Epidermal melanocyte (primary cell): ENCODE measurements at regions not wholly inside any gene's neighbourhood (a gene's known extent, or its start where the extent isn't known, plus 50 kb on each side); places are given as distances from the start of the nearest gene placed in this dataset.

Experiments used
- DNase-seq: peaks from one replicate; pipeline ENCODE4 v3.0.0; 2011; ENCODE audit warnings: low spot score; ENCODE audit not compliant: insufficient read length

- DNase-seq: no peak
Measured at GRCh38 chr3:135788146-135788545, 177.4 kb upstream of the PPP2R3A start.

DNA sequence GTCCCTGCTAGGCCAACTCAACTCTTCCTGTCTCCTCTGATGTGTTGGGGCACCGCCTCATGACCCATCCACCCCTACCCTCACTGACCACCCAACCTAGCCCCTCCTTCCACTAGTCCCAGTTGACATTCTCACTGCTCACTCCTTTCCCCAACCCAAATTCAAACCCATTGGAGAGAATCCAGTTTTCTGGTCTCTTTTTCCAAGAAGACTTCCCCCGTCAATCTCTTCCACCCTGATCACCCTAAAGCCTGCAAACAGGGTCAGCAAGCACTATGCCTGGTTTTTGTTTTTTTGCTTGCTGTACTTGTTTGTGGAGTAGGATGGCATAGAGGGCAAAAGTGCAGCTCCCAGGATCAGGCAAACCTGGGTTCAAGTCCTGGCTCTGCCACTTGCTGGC, 176.6 kb upstream of the PPP2R3A start:
- DNase-seq: no peak

DNA sequence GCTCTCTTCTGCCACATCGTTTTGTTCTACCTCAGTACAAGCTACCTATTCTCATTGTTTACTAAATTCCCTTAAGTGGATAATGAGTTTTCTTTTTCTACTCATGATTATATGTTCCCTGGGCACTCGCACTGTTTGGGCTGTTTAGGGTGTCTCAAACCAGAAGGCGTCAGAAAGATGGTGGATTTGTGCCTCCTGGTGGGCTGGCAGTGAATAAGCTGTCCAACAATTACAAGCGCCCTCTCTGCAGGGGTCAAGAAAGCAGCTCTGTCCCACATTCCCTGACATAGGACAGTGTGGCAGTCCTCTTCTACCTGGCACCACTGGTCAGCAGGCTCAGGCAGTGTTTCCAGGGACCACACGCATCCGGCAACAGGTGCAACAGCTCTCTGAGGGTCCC, 173.4 kb upstream of the PPP2R3A start:
- no peak for DNase-seq

DNA sequence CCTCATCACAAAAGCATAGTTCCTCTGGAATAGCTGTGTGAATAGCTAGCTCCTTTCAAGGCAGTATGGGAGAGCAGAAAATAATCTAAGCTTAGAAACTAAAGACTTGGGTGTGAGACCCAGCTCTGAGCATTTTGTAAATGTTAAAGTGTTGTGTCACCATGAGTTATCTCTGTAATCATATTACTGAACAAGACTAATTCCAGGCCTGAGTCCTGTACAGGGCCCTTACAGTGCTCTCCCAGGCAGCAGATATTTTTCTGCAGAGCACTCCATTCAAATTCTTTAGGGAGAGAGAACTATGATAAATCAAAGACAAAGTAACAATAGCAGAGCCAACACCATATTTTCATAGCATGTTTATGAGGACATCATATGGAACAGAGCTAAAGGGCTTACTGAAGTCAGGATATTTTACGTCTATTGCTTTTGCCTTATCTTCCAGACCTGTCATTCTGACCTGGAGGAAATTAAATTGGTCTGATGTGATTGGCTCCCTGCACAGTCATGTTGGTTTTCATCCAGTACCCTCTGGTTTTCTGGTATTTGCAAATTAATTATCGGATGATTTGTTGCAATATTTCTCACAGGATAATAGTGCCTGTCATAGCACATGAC, 172.6 kb upstream of the PPP2R3A start:
- DNase-seq: no peak

- no peak for DNase-seq
Measured at GRCh38 chr3:135800071-135800549, 165.4 kb upstream of the PPP2R3A start.

GRCh38 chr3:135801018-135801417, 164.5 kb upstream of the PPP2R3A start:
- no peak for DNase-seq

DNA sequence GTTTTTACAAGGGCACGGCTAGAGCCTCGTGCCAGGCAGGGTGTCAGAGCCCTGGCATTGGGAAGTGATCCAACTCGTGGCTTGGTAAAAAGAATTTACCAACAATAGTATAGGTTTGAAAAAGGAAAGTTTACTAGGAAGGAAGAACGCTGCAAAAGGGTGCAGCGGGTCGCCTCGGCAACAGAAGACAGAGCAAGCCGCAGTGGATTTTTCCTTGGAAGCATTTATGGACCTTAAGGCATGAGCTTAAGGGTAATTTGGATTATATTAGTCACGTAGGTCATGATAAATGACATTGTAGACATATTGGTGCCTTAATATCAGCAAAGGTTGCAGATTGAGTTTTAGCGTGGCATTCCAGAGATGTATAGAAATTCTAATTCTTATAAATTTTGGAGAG, 163.4 kb upstream of the PPP2R3A start:
- no peak for DNase-seq

DNA sequence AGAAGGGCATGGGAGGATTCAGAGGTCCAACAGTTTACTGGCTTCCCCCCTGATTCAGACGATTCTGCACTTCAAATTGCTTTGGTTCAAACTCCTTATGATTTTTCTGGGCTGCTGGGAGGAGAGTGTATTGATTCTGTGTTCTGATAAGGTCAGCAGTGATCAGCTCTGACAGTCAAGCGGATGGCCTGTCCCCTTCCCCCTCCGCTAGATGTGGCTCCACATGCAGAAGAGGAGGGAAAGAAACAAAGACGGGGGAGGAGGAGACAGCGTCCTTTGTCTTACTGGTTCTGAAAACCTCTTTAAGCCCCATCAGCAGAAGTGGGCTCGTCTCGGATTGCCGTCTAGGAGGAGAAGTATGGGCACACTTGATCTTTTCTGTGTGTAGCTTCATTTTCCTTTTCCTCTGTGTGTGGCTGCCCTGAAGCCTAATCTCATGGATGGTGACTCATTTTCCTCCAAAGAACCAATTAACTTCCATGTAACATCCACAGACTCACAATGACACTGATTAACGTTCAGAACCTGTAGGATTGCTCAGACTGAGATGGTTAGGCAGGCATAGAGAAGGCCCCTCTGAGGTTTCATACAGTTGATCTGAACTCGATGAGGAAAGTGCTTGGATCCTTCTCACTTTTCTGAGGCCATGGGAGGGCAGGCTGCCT, 162.4 kb upstream of the PPP2R3A start:
- no peak for DNase-seq

- no peak for DNase-seq
Measured at GRCh38 chr3:135805752-135806151, 159.8 kb upstream of the PPP2R3A start.

GRCh38 chr3:135806317-135806716, 159.2 kb upstream of the PPP2R3A start:
- no peak for DNase-seq

- DNase-seq: no peak
Measured at GRCh38 chr3:135807879-135808278, 157.6 kb upstream of the PPP2R3A start.

GRCh38 chr3:135809021-135809634, 156.4 kb upstream of the PPP2R3A start:
- DNase-seq: no peak

DNA sequence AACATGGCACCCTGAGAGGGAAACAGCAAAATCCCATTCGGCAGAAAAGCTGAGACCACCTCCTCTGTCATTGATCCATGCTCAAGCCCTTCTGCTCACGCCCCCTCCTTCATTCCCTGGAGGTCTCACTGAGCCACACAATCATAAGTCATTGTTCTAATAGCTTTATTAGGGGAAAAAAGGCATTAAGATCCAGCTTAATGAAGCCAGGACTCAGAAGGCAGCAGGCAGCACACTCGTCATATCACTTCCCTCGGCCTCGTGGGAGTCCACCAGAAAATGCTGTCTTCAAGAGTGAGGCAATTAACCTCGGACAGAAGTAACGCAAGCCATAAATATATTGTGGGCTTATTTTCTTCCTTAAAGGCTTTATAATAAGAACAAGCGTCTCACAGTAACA, 153.9 kb upstream of the PPP2R3A start:
- no peak for DNase-seq

- no peak for DNase-seq
Measured at GRCh38 chr3:135812057-135812456, 153.5 kb upstream of the PPP2R3A start.

DNA sequence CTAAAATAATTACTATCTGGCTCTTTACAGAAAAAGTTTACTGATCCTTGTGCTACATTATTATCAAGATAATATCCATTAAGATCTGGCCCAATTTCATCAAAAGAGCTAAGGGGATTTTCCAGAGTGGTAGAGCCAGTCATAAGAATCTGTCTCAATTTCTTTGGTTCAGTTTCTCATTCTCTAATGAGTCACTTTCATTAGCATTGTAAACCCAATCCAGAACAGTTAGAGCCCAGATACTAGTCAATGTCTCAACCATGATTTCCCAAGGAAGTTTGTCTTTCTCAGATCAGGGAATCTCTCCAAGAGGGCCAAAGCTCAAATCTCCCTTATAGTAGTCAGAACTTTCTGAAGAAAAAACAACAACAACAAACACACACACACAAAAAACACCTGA, 131.1 kb upstream of the PPP2R3A start:
- no peak for DNase-seq

- no peak for DNase-seq
Measured at GRCh38 chr3:135837977-135838631, 127.4 kb upstream of the PPP2R3A start.

DNA sequence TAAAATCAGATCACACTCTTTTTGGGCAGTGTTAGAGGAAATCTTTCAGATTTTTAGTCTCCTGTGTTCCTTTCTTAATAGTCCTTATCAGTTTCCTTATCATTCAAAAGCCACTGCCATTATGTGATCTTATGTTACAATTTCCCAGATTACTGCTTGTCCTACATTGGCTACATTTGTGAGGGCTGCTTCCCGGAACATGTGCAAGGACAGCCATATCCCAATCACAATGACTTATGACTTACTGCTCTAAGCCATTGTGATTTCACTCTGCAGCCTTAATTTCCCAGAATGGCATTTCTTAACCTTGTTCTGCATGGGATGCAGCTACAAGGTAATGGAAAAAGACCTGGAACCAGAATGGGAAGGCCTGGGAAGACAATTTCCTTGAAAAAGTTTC, 125.1 kb upstream of the PPP2R3A start:
- no peak for DNase-seq

DNA sequence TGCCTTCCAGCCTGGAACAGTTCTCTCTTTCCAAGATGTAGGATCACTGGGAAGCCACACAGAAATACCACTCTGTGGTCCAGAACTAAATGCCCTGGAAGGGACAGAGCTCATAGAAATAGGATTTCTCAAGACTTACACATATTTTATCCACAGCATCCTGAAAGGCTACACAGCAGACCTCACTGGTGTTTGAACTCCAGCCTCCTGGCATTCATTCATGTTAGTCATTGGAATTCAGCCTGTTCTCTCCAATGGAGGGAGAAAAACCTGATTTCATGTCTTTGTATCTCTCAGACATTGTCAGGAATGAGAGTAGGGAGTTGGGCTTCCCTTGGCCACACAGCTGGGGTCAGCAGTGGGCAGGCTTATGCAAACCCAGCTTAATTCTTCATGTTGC, 121.1 kb upstream of the PPP2R3A start:
- no peak for DNase-seq

DNA sequence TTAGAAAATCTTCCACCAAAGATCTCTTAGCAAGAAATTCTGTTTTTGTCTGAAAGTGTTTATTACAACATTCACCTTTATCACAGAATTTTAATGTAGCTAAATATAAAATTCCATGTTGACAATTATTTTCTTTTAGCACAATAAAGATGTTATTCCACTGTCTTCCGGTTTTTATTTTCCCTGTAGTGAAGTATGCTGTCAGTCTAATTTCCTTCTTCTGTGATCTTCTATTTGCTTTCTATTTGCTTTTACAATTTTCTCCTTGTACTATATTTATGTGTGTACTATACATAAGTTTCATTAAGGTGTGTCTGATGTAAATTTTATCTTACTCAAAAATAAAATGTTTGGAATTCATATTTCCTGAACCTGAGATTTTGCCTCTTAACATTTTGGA, 117.5 kb upstream of the PPP2R3A start:
- DNase-seq: no peak

DNA sequence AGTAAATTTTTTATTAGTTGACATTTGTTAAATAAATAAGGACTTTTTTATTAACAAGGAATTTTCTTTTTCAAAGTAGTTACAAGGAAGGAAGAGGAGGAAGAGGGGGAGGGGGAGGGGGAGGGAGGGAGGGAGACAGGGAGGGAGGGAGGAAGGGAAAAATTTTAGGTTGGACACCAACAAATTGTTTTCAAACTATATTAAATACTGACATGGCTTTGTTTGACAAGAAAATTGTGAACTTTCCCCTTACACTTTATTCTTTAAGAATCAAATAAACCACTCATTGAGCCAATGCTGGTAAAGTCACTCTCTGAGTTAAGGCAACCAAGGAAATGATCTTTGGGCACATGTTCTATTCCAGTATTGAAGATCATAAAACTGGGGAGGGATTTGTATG, 115.7 kb upstream of the PPP2R3A start:
- no peak for DNase-seq

GRCh38 chr3:135851201-135852081, 114.1 kb upstream of the PPP2R3A start:
- DNase-seq: no peak
